A172 (cell line): ENCODE measurements at regions not wholly inside any gene's neighbourhood (a gene's known extent, or its start where the extent isn't known, plus 50 kb on each side); places are given as distances from the start of the nearest gene placed in this dataset.
A peak's percentile ranks its signal among the peaks of the same experiment; 100 is the strongest.

Experiments used
- DNase-seq: peaks from one replicate; pipeline ENCODE4 v3.0.0-alpha.2; 2015; ENCODE audit warnings: low spot score

GRCh38 chr19:28486473-28486872, 726.5 kb downstream of the UQCRFS1 start:
- no peak for DNase-seq

GRCh38 chr19:28485292-28485691, 727.7 kb downstream of the UQCRFS1 start:
- no peak for DNase-seq

DNA sequence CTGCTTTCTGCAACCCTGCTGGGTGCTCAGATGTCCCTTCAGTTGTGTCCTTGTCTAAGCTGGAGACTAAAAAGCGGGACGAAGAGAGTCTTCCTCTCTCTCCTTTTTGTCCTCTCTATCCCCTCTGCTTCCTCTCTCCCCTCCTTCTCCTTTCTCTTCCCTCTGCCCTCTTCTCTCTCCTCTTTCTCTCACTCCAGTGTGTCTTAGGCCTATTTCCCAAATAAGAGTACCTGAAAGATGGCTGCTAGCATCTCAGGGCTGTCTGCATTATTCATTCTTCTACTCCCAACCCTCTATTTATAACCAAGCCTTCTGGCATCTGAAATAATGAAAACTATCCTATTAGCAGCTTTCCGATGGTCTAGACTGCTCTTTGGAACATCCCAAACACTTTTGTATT, 729.8 kb downstream of the UQCRFS1 start:
- DNase-seq: no peak

DNA sequence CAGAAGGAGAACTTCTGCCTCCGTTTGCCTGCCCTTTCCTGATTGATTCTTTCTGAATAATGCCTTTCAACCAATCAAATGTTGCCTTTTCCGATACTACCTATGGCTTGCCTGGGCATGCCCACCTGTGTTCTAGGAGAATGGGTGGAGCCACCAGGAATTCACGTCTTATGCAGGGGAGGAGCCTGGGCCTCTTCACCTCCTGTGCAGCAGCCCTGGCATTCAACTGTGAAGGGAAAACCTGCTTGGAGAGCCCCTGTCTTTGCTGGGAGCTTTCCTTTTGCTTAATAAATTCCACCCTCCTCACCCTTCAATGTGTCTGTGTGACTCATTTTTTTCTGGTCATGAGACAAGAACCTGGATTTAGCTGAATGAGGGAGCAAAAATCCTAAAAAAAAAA, 730.7 kb downstream of the UQCRFS1 start:
- no peak for DNase-seq

DNA sequence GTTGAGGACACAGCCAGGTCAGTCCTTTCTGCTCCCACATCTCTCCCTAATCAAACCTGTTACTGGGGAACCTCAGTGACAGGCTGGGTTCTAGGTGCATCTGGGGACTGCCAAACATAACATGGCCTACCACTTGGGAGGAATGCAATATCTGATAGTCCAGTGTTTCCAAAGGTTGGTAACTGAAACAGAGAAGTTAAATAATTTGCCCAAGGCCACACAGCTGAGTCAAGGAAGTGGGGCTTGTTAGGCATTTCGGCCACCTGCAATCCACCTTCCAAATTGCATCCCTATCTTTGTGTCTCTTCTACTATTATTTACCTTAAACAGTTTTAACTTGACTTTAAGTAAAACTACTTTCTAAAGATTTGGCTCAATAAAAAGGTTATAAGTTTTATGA, 731.3 kb downstream of the UQCRFS1 start:
- DNase-seq: no peak

DNA sequence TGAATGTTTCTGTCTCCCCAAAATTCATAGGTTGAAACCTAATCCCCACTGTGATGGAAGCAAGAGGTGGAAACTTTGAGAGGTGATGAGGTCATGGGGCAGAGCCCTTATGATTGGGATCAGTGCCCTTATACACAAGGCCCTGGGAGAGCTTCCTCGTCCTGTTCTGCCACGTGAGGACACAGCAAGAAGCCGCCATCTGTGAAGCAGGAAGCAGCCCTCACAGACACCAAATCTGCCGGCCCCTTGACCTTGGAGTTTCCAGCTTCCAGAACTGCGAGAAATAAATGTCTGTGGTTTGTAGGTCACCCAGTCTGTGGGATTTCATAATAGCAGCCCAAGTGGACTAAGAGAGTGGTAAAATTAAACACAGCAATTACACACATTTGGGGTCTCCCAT, 737.4 kb downstream of the UQCRFS1 start:
- DNase-seq: no peak

DNA sequence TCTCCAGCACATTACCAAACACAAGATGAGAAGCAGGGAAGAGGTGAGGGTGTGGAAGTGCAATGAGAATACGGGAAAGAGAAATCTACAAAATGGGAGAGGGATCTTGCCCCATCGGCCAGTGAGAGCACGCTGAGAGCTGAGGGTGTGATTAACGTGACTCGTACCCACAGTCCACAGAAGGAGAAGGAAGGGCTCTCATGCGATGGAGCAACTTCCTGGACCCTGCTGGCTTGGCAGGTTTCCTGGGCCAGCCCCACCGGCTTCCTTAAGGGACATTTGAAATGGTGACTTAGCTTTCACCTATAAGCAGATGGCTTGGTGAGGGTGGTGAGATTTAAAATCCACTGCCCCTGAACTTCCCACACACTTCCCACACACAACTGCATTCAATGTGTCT, 740.1 kb downstream of the UQCRFS1 start:
- peak; percentile 16 for DNase-seq

DNA sequence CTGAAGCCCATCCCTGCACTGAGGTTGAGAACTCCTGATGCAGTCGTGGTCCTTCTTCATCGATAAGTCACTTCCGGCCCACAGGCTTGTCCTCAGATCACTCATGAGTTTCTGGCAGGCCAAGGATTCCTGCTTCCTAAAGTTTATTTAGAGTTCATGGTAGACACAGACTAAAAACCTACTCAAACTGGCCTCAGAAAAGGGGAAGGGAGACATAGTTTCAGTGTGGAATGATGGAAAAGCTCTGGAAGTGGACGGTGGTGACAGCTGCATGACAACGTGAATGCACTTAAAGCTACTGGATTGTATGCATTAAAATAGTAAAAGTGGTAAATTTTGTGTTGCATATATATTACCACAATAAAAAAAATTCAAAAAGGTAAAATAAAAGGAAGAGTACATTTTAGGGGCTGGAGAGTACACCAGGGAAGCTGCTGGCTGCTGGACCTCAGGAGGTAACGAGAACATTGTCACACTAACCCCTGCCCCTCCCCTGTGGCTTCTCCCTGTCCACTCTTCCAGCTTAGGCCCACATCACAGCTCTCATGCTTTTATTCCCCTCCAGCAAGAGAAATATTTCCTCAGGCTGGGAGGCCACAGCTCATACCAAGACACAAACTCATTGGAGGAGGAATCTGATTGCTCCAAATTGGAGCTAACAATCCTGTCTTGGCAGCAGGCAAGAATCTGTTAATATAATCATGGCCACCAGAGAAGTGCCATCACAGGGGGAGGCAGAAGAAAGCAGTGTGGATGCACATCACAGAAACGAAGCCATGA, 741.0 kb downstream of the UQCRFS1 start:
- DNase-seq: no peak

DNA sequence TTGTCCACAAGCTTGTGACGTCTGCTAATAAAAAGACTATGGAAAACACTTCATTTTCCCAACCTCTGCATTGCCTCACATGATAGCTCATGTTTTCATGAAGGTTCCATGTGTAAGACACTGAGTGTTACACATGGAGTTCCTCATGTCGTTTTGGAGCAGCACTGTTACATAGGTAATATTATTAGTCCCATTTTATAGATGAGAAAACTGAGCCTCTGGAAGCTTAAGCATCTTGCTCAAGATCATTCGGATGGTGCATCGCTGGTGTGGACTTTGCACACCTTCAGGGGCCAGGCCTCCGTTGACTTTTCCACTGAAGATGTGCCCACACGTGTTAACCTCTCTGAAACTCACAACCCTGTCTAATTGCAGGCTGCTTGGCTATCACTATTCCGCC, 743.4 kb downstream of the UQCRFS1 start:
- no peak for DNase-seq

DNA sequence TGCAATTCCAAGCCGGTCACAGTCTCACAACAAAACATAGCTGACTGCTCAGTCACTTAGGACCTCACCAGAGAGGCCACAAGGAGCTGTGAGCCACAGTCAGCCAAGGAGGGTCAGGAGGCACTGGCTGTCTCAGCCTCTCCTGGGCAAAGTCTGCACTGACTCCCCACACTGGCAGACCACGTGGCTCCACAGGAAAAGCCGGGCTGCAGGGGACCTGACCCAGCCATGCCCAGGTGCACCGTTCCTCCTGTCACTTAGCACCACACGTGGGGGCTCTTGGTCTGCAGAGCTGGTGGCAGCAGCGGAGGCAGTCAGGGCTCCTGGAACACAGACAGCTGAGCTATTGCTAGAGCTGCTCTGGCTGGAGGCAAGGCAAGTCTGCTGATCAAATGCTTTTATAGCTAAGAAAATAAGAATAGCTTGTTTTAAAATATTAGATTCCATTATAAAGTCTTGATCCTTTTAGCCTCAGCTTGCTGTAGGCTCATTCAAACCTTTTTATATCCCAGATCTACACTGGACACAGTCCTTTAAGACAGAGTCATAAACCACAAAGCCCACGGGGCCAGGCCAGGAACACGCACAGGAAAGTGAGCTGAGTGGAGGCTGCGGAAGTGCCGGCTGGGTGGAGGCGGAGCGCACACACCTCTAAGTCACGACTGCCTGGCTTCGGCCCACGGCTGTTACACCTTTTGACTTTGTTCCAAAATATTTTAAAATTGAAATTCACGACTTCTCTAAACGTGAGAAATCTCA, 744.1 kb downstream of the UQCRFS1 start:
- DNase-seq: peak; percentile 34

DNA sequence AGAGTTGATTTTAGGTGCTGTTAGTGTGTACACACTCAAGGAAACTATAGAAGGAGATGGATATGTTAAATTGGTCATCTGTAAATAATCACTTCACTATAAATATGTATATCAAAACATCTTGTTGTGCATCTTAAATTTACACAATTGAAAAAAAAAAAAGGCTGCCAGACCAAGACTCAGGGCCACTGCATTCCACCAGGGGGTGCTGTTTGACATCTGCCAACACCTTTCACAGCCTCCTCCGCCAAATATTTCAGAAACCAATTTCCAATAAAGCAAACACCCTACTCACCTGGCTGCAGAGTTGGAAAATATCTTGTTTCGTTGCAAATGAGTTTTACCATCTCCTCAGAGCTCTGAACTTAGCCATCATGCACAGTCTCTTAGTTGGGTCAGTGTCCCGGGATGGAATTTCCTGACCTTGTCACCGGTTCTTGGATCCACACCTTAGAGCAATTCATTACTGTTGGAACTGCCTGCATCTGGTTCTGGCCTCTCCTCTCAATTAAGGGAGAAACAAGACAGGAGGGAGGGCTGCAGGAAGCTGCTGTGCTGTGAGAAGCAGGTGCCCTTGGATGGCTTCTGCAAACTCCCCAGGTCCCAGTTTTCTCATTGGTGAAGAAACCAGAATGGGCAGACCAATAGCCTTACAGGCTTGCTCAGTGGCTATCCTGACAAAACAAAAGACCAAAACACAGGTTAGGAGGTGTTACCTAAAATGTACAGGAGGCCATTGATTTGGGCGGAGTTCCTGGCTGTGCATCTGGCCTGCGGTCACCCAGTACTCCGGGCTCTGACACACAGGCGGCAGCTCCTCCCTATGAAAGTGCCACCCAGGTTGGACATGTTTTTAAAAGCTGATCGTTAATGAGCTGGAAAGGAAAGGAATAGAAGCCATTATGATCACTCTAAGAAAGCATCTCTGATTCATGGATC, 746.6 kb downstream of the UQCRFS1 start:
- DNase-seq: peak; percentile 54

DNA sequence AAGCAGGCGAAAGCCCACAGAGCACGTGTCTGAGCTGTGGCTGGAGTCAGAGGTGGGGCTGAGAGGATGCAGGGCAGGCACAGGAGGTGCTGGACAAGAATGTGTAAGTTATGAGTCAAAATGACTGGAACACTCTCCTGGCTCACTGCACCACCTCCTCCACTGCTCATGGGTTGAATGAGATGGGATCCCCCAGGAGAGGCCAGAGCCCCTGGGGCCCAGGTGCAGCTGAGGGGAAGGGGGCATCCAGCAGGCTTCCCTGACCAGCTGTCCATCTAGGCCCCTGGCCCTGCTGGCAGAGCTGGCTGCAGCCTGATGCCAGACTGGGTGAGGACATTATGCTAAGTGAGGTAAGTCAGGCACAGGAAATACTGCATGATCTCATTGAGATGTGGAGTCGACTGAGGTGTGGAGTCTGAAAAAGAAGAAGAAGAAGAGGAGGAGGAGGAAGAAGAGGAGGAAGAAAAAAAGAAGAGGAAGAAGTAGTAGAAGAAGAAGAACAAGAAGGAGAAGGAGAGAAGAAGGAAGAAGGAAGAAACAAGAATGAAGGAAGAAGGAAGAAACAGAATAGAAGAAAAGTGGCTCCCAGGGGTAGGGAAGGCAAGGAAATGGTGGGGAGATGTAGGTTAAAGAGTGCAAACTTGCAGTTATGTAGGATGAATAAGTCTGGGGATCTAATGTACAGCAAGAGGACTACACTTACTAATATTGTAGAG, 747.4 kb downstream of the UQCRFS1 start:
- DNase-seq: peak; percentile 50

- DNase-seq: no peak
Measured at GRCh38 chr19:28463493-28464053, 749.4 kb downstream of the UQCRFS1 start.

DNA sequence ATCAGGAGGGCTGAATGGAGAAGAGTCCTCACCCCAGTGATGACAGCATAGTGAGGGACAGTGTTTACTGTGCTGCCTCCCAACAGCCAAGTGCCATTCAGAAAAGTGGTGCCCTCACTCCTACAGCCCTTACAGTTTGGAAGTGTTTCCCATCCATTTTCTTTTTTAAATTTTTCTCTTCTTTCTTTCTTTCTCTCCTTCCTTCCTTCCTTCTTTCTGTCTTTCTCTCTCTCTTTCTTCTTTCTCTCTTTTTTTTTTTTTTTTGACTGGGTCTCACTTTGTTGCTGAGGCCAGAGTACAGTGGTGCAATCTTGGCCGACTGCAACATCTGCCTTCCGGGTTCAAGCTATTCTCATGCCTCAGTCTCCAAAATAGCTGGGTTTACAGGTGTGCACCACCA, 755.3 kb downstream of the UQCRFS1 start:
- no peak for DNase-seq

DNA sequence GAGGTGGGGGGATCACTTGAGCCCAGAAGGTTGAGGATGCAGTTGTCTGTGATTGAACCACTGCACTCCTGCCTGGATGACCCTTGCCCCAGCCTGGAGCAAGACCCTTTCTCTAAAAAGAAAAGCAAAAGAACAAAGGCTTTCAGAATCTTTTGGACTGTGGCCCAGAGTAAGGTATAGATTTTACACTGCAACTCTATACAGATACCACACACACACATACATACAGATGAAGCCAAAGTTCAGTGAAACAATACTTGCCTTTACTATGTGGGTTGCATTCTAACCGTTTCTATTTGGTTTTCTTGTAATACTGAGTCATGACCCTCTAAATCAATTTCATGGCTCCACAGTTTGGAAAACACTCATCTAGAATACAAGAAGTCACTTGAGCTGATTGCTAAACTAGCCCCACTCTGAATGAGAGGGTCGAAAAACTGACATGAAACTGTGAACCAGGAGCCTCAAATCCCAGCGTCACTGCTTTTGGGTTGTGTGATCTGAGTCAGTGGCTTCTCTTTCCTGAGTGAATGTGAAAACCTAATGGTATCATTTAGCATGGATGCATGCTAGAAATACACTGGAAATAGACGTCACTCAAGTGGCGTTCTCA, 756.1 kb downstream of the UQCRFS1 start:
- no peak for DNase-seq

- DNase-seq: no peak
Measured at GRCh38 chr19:28456252-28456651, 756.7 kb downstream of the UQCRFS1 start.

DNA sequence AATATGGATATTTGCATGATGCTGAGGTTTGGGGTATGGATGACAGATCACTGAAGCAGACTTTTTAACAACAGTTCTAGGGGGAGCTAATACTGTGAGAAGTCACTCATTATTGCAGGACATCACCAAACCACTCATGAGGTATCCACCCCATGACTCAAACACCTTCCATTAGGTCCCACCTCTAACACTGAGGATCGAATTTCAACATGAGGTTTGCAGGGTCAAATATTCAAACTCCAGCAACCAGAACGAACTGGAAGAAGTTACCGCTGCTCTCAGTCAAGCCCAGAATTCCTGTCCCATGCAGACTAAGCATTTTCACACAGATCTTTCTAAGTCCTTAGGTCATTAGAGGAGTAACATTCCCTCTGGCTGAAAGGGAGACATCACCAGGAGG, 758.9 kb downstream of the UQCRFS1 start:
- peak; percentile 19 for DNase-seq

DNA sequence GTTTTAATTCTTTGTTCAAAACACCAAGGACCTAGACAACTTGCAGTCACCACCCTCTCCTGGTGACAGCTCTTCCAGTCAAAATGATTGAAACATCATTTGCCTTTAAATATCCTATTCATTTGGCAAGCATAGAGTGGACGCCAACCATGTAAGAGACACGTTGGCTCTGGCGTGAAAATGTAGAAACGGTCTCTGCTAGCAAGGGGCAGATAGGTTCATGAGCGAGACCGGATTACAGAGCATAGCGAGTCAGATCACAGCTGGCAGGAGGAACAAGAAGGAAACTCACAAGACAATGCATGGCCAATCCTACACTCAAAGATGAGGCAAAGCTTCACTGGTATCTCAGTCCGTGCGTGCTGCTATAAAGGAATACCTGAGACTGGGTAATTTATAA, 759.5 kb downstream of the UQCRFS1 start:
- no peak for DNase-seq

DNA sequence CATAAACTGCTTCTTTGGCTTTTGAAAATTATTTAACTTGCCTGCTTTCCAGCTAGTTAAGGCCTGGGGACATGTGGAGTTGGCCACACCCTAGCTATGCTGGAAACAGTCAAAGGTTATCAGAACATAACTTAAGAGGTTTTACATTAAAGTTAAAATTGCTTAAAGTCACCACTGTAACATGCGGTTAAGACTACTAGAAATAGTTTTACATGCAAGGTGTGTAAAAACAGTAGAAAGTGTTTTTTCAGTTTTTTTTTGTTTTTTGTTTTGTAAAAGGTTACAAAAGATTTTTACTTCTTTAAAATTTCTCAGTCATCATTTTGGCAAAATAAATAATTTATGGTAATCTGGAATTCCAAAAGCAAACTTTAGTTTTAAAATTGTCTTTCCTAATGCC, 763.1 kb downstream of the UQCRFS1 start:
- DNase-seq: no peak

GRCh38 chr19:28446511-28446910, 766.4 kb downstream of the UQCRFS1 start:
- DNase-seq: no peak

DNA sequence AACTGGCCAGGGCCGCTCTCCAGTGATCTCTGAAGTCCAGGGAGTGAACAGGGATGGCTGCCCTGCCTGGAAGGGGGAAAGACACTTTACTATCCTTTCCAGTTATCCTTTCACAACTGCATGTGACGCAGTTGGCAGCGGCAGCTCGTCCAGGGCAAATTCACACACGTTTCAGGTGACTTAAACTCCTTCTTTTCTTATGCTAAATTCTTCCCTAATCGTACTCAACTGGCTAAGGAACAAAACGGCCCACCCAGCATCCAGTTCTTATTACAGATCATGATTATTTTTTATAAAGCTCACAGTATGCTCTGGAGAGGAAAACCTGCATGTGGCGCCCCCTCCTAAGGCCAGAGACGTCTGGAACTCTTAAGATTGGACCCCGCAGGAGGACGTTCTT, 767.1 kb downstream of the UQCRFS1 start:
- no peak for DNase-seq
